ENCODE measurements at regions not wholly inside any gene's neighbourhood (a gene's known extent, or its start where the extent isn't known, plus 50 kb on each side); places are given as distances from the start of the nearest gene placed in this dataset.

GRCh38 chr13:72638059-72638815, 89.2 kb downstream of the MZT1 start:
- peak overlapping the region in 1 of 2 donors; percentile 13 for H3K9ac ChIP-seq (ENCODE audit: insufficient read depth in 1 of 2, low read length in 2 of 2)
- DNase-seq, result peak in 1 of 3 donors; percentile 22
- H3K27ac ChIP-seq (ENCODE audit: low read depth in 1 of 2, low read length in 1 of 2), result no peak overlapping the region
- no peak for ATAC-seq (ENCODE audit: insufficient read depth, low FRiP score)
- no peaks in the 10 kb centered on the region for H3K27me3 ChIP-seq (ENCODE audit: control insufficient read depth in 3 of 3, insufficient read depth in 3 of 3, low read length in 2 of 3)
- H3K4me1 ChIP-seq (ENCODE audit: control insufficient read depth in 5 of 5, insufficient read depth in 5 of 5, low read length in 5 of 5), result peaks cover 0 to 14% (median 0%) of the 10 kb centered on the region in 5 donors
- 84 to 91% methylated on average over 7 of the region's 7 CpGs for WGBS, 2 donors
- H3K36me3 ChIP-seq (ENCODE audit: control insufficient read depth in 4 of 4, insufficient read depth in 4 of 4, low read length in 4 of 4), result no peaks in the 10 kb centered on the region
- H3K9me3 ChIP-seq (ENCODE audit: control insufficient read depth in 4 of 4, insufficient read depth in 3 of 4, low read length in 3 of 4), result no peaks in the 10 kb centered on the region
- TF ChIP-seq, protein P1, sequence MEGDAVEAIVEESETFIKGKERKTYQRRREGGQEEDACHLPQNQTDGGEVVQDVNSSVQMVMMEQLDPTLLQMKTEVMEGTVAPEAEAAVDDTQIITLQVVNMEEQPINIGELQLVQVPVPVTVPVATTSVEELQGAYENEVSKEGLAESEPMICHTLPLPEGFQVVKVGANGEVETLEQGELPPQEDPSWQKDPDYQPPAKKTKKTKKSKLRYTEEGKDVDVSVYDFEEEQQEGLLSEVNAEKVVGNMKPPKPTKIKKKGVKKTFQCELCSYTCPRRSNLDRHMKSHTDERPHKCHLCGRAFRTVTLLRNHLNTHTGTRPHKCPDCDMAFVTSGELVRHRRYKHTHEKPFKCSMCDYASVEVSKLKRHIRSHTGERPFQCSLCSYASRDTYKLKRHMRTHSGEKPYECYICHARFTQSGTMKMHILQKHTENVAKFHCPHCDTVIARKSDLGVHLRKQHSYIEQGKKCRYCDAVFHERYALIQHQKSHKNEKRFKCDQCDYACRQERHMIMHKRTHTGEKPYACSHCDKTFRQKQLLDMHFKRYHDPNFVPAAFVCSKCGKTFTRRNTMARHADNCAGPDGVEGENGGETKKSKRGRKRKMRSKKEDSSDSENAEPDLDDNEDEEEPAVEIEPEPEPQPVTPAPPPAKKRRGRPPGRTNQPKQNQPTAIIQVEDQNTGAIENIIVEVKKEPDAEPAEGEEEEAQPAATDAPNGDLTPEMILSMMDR (IDR thresholded peaks at IDR 0.05; ENCODE audit: control extremely low read depth, extremely low read depth), result no peak
- H3K4me3 ChIP-seq, result no peak overlapping the region

DNA sequence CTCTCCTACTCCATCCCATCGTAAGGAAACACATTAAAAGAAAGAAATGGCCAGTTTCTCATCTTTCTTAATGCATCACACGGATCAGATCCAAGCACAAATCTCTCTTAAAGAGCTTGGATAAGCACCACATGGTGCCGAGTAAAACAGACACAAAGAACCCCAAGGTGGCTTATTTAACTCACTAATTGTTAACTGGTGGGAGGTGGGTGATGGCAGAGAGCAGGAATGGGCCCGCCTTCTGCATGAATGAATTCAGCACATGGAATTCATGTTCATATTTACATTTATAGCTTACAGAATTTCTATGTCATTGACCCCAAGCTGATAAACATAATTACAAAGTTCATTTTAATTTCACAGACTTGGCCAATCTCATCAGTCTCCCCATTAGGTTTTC, 89.9 kb downstream of the MZT1 start:
- Histone ChIP-seq H3K4me3 (no peak overlapping the region), H3K9ac (ENCODE audit: insufficient read depth in 1 of 2, low read length in 2 of 2) (no peak overlapping the region), H3K27me3 (ENCODE audit: control insufficient read depth in 3 of 3, insufficient read depth in 3 of 3, low read length in 2 of 3) (no peaks in the 10 kb centered on the region), H3K9me3 (ENCODE audit: control insufficient read depth in 4 of 4, insufficient read depth in 3 of 4, low read length in 3 of 4) (peaks cover 0 to 3% (median 0%) of the 10 kb centered on the region in 4 donors), H3K36me3 (ENCODE audit: control insufficient read depth in 4 of 4, insufficient read depth in 4 of 4, low read length in 4 of 4) (no peaks in the 10 kb centered on the region), H3K4me1 (ENCODE audit: control insufficient read depth in 5 of 5, insufficient read depth in 5 of 5, low read length in 5 of 5) (peaks cover 0 to 14% (median 0%) of the 10 kb centered on the region in 5 donors), H3K27ac (ENCODE audit: low read depth in 1 of 2, low read length in 1 of 2) (no peak overlapping the region)
- ATAC-seq (ENCODE audit: insufficient read depth, low FRiP score) (no peak), DNase-seq (peak in 1 of 3 donors; percentile 21)
- WGBS, 2 donors, result 75 to 83% methylated on average over 4 of the region's 4 CpGs
- TF ChIP-seq, protein P1 (IDR thresholded peaks at IDR 0.05; ENCODE audit: control extremely low read depth, extremely low read depth), result no peak

DNA sequence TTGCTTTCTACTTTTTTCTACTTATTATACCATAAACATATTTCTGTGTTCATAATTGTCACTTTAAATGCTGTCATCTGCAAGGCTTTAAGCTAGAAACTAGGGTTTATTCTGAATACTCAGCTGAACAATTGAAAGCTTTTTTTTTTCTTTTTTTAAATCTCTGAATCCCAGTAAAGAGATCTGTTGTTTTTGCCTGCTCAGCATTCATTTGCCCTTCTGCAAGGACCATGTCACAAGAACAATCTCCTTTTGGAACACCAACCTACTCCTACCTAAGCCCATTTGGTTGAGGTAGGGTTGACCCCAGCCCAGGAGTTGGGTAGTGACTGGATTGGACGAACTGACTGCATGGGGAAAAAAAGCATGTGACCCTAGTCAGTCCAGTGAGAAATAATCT, 92.6 kb downstream of the MZT1 start:
- ATAC-seq (ENCODE audit: insufficient read depth, low FRiP score) (no peak), DNase-seq (no peak)
- Histone ChIP-seq H3K4me1 (ENCODE audit: control insufficient read depth in 5 of 5, insufficient read depth in 5 of 5, low read length in 5 of 5) (peaks cover 0 to 14% (median 0%) of the 10 kb centered on the region in 5 donors), H3K36me3 (ENCODE audit: control insufficient read depth in 4 of 4, insufficient read depth in 4 of 4, low read length in 4 of 4) (no peaks in the 10 kb centered on the region), H3K4me3 (no peak overlapping the region), H3K27ac (ENCODE audit: low read depth in 1 of 2, low read length in 1 of 2) (no peak overlapping the region), H3K9ac (ENCODE audit: insufficient read depth in 1 of 2, low read length in 2 of 2) (no peak overlapping the region), H3K27me3 (ENCODE audit: control insufficient read depth in 3 of 3, insufficient read depth in 3 of 3, low read length in 2 of 3) (no peaks in the 10 kb centered on the region), H3K9me3 (ENCODE audit: control insufficient read depth in 4 of 4, insufficient read depth in 3 of 4, low read length in 3 of 4) (peaks cover 0 to 3% (median 0%) of the 10 kb centered on the region in 4 donors)
- 83 to 87% methylated on average over 1 of the region's 1 CpG for WGBS, 2 donors
- TF ChIP-seq, protein P1 (IDR thresholded peaks at IDR 0.05; ENCODE audit: control extremely low read depth, extremely low read depth), result no peak
